ENCODE measurements at regions not wholly inside any gene's neighbourhood (a gene's known extent, or its start where the extent isn't known, plus 50 kb on each side); places are given as distances from the start of the nearest gene placed in this dataset.
"Not testable (repeated sequence)": the region's sequence is repeated elsewhere in the genome, so short reads cannot be mapped to it uniquely, and the experiment has no call there.

DNA sequence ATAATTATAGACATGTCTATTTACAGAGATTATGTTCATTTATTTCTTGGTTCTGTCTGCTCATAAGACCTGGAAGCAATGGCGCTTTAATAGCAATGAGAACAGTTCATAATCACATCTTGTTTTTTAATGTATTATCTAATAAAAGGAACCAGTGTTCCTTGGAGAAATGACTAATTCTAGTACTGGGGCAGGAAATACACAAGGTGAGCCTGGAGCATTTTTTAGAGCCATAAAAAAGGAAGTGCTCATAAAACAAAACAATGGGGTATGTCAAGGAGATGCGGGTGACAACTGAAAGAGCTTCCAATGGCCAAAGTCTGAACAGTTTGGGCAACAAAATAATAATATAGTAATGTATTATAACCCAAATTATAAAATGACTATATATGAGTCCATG, 531.9 kb upstream of the CHD1 start:
- TF ChIP-seq, protein P1, sequence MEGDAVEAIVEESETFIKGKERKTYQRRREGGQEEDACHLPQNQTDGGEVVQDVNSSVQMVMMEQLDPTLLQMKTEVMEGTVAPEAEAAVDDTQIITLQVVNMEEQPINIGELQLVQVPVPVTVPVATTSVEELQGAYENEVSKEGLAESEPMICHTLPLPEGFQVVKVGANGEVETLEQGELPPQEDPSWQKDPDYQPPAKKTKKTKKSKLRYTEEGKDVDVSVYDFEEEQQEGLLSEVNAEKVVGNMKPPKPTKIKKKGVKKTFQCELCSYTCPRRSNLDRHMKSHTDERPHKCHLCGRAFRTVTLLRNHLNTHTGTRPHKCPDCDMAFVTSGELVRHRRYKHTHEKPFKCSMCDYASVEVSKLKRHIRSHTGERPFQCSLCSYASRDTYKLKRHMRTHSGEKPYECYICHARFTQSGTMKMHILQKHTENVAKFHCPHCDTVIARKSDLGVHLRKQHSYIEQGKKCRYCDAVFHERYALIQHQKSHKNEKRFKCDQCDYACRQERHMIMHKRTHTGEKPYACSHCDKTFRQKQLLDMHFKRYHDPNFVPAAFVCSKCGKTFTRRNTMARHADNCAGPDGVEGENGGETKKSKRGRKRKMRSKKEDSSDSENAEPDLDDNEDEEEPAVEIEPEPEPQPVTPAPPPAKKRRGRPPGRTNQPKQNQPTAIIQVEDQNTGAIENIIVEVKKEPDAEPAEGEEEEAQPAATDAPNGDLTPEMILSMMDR (IDR thresholded peaks at IDR 0.05; ENCODE audit: insufficient read depth, missing control alignments) = no peak
- DNase-seq (ENCODE audit: insufficient read length, low spot score) = no peak
- FAIRE-seq = no peak

DNA sequence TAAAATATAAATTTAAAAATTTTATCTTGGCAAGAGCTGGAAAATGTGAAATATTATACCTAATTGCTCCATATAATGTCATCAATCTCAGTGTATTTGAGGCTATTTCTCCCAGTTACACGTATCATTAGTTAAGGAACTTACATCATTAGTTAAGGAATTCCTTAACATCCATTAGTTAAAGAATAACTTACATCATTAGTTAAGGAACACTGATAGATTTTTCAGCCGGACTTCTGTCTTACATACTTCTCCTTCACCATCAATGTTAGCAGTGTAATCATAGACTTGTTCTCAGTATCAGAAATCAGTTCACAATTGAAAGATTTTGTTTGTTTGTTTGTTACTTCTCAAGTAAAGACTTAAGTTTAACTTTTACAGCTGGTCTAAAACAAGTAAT, 524.4 kb upstream of the CHD1 start:
- DNase-seq (ENCODE audit: insufficient read length, low spot score) (no peak), FAIRE-seq (no peak)
- TF ChIP-seq, protein P1 (IDR thresholded peaks at IDR 0.05; ENCODE audit: insufficient read depth, missing control alignments) = no peak

DNA sequence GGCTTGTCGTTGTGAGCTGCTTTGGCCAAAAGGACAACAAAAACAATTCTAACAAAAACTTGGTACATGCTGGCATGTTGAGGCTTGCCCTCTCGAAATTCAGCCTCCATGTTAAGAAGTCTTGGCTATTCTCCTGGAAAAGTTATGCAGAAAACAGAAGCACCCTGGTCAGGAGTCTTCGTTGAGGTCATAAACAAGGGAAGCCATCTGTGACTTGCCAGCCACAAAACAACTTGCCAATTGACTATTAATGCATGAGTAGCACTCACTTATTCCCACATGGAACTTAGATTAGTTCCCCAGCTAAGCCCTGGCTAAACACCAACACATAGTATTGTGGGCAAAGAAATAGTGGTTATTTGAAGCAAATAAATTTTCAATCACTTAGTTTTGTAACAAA, 521.0 kb upstream of the CHD1 start:
- FAIRE-seq (no peak), DNase-seq (ENCODE audit: insufficient read length, low spot score) (no peak)
- TF ChIP-seq, protein P1 (IDR thresholded peaks at IDR 0.05; ENCODE audit: insufficient read depth, missing control alignments) = no peak

DNA sequence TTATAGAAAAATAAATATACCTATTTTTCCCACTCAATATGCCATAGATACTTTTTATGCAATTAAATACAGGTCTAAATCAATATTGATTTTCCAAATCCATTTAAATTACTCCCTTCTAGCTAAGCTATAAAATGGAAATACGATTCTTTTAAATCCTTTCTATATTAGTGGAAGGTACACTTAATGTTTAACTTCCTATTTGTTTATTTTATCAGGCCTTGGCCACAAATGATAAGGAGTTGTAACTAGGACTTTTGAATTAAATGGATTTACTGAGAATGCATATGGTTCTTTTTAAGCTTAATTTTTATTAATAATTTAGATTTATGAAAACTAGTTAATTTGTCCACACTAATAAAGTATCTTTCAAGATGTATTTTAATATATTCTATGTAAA, 517.0 kb upstream of the CHD1 start:
- DNase-seq (ENCODE audit: insufficient read length, low spot score) (no peak), FAIRE-seq (no peak)
- TF ChIP-seq, protein P1 (IDR thresholded peaks at IDR 0.05; ENCODE audit: insufficient read depth, missing control alignments) = no peak

DNA sequence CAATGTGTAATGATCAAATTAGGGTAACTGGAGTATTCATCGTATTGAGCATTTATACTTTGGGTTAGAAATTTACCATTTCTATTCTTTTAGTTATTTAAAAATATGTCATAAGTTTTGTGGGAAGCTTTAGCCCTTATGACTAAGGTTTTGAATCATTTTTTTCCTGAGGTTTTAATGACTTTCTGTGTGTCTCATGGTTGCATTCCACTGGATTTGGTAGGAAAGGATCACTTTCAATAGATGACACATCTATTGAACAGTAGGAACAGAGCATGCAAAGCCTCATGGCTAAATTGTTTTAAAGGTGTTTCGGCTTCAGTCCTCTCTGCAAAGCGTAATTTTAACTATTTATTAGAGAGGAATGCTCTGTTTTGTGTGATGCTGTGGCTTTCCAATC, 512.4 kb upstream of the CHD1 start:
- TF ChIP-seq, protein P1 (IDR thresholded peaks at IDR 0.05; ENCODE audit: insufficient read depth, missing control alignments) = no peak
- no peak for FAIRE-seq
- DNase-seq (ENCODE audit: insufficient read length, low spot score) = no peak

DNA sequence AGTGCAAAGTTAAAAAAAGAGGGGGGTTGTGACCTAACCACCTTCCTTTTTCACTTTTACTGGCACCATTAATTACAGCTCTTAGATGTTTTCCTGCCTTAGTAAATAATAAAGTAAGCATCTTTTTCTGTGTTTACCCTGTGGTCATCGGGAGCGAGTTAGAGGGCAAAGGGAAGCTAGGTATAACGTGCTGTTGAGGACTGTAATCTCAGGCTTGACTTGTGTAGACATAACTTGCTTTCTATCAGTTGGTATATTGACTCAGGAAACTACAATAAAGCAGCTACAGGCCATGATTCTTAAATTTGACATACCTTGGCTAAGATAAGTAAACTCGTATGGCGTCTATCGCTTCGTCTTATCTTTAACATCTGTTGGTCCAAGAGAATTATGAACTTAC, 509.8 kb upstream of the CHD1 start:
- TF ChIP-seq, protein P1 (IDR thresholded peaks at IDR 0.05; ENCODE audit: insufficient read depth, missing control alignments) = no peak
- DNase-seq (ENCODE audit: insufficient read length, low spot score) (no peak), FAIRE-seq (no peak)

DNA sequence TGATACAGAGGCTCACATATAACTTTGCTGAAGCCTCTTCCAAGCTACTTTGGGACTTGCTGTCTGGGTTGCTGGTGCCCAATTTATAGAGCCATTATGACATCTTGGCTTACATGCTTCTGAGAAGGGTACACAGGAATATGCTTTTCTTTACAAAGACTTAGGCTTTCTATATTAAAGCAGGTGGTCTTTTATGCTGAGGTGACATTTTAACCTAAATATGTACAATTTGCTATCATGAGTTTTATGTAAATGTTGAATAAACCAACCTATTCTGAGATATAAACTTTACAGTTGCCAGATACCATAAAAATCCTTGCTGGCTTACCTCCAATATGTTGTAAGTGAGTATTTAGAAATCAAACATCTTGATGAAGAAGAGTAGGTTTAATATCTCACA, 509.2 kb upstream of the CHD1 start:
- DNase-seq (ENCODE audit: insufficient read length, low spot score) (no peak), FAIRE-seq (no peak)
- TF ChIP-seq, protein P1 (IDR thresholded peaks at IDR 0.05; ENCODE audit: insufficient read depth, missing control alignments) = no peak

DNA sequence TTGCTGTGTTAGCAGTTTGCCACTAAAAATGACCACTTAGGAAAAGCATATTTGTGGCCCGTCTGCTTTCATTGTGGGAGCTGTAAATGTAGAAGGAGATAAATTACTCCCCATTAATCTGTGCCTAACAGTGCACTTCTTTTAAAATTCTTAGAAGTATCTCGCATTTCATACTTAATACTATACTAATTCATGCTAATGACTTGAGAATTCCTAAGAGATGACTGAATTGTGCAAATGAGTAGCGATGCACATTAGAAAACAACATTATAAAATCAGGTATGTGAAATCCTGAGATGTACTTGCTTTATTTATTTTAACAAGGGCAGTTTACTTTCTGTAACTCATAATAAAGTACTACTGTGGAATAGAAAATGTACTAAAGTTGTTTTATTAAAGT, 494.6 kb upstream of the CHD1 start:
- FAIRE-seq; DNase-seq (ENCODE audit: insufficient read length, low spot score): not testable (repeated sequence)

DNA sequence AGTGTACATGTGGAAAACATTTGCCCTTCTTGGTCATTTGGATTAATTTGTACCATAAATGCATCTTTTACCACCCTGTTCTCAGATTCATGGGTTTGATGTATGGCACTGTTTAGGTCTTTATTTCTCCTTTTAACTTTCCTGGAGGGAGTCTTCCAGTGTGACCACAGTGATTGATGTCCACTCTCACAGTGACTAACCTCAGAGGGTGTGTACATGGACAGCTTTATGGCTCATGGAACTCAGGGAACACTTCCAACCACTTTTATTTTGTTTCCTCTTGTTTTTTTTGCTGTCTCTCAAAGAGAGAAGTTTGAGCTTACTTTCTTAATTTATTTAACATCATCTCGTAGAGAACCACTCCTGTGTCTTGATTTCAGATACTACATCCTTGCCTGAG, 489.8 kb upstream of the CHD1 start:
- not testable (repeated sequence) for FAIRE-seq; DNase-seq (ENCODE audit: insufficient read length, low spot score)

DNA sequence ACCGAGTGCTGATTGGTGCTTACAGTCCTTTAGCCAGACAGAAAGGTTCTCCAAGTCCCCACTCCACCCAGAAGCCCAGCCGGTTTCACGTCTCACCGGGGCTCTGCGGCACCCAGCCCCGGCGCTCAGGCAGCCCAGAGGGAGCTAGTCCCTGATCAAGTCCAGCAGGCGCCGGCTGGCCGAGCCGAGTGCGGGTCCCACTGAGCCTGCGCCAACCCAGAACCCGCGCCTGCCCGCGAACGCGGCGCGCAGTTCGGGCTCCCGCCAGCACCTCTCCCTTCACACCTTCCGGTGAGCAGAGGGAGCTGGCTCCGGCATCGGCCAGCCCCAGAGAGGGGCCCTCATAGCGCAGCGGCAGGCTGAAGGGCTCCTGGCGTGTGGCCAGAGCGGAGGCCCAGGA, 481.6 kb upstream of the CHD1 start:
- not testable (repeated sequence) for DNase-seq (ENCODE audit: insufficient read length, low spot score); FAIRE-seq

DNA sequence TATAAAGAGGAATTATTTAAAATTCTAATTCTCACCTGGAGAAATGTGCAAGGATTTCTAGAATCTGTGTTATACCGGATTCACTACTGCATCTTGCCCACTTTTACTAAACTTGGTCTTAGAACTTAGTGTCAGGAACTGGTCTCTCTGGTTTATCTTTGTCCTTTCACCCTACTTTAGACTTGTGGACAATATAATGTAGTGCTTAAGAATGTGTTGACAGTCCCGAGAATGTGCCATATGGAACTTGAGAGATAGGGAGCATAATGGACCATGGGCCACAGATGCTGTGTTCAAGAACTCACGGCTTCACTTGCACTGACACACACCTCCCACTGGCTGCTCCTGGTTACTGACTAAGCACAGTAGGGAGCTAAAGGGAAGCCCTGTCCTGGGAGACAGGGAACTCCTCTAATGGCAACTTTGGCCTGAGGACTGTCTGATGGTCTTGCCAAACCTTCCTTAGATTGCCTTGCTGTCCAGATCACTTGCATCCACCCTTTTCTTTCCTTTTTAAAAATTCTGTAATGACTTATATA, 476.0 kb upstream of the CHD1 start:
- FAIRE-seq; DNase-seq (ENCODE audit: insufficient read length, low spot score): not testable (repeated sequence)

DNA sequence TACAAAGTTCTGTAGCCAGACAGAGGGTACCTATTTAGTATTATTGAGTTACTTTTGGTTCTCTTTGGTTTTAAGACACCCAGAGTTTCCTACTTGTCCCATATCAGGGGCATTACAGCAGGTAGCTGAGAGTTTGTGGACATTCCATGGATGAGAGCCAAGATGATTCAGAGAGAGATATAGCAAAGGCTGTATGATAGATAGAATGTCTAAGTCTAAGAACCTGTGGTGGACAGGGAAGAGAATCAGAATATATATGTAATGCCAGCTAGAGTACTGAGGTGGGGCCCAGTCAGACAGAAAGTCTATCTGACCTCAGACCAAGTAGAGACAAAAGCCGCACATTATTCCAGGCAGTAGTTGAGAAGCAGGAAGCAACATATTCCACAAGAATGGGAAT, 471.8 kb upstream of the CHD1 start:
- DNase-seq (ENCODE audit: insufficient read length, low spot score); FAIRE-seq: not testable (repeated sequence)
